ENCODE measurements at regions not wholly inside any gene's neighbourhood (a gene's known extent, or its start where the extent isn't known, plus 50 kb on each side); places are given as distances from the start of the nearest gene placed in this dataset.

DNA sequence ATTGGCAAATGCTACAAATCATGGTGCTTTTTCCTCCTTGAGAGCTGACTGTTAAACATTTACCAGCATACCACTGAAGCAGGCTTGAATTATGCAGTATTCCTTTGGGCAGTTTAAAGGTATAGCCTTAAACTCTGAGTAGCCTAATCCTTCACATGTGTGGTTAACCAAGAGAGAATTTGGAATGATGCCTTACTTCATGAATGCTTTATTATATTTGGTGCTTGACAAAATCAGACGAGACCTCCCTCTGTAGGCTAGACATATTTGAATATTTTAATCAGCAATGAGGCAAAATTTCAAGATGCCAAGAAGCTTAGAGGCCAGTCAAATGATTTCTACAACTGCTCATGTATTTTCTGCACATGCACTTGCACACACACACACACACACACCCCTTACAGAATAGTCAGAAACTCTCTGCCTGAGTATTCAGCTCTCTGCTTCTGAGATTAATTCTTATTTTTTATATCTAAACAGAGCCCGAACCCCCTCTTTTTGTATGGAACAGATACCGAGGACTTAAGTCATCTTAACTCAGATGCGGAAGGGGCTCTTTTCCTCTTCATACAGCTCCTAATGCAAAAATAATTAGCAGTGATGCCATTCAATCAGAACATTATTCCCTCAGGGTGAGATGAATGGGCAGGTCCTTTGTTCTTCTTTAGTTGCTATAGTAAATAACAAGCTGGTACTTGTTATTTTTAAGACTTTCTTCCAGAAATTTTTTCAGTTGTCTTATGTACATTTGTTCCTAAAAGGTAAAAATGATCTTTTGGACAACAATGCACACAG is 195.5 kb upstream of the TMC3 start:
- no peak for DNase-seq

DNA sequence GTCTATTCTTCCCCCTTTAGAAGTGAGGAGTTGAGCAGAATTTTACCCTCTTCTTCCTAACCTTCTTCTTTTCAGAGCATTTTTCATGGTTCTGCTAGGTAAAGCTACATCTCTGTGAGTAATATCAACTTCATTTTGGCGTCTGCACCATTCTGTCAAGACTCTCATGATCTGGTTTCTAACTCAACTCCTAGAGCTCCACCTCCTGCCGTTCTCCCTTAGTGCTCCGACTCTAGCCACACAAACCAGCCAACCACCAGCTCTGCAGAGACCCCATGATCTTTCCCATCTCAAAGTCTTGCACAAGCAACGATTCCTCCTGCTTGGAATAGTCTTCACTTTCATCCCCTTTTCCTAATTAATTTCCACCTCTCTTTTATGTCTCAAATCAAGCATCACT is 193.9 kb upstream of the TMC3 start:
- no peak for DNase-seq

DNA sequence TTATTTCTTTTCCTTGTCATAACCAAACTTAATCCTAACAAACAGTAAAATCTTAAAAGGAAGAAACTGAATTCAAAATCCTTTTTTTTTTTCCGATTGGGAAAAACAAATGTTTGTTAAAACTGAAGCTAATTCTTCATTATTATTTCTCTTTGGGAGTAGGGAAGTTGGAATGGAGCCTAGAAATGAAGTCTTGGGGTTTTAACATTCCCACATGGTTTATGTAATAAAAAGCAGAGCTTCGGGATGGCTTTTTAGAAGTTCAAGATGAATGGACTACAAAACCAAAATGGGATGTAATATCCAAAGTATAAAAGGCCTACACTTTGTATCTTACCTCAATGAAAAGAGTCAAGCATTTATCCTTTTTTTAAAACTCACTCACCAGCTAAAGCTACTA is 189.0 kb upstream of the TMC3 start:
- DNase-seq: no peak

DNA sequence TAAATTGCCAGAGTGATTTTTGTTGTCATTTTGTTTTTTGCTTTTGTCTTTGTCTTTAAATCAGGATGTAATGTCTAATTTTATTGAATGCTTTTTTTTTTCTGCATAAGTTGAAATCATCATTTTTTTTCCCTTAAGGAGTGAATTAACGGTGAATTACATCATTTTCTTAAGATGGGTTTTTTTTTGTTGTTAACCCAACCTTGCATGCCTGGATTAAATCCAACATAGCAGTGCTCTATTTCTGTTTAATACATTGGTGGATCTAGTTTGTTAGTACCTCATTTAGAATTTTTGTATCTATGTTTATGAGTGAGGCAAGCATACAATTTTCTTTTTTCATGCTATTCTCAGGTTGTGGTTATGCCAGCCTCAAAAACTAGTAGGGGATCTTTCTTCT is 186.4 kb upstream of the TMC3 start:
- no peak for DNase-seq

DNA sequence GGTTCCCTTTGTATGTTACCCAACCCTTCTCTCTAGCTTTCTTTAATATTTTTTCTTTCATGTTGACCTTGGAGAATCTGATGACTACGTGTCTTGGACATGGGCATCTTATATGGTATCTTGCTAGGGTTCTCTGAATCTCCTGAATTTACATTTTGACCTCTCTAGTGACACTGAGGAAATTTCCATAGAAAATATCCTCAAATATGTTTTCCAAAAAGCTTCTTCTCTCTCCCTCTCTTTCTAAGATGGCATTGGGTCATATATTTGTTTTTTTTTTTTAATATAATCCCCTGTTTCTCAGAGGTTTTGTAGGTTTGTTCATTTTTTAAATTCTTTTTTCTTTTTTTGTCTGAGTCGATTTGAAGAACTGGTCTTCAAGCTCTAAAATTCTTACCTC is 184.0 kb upstream of the TMC3 start:
- no peak for DNase-seq

DNA sequence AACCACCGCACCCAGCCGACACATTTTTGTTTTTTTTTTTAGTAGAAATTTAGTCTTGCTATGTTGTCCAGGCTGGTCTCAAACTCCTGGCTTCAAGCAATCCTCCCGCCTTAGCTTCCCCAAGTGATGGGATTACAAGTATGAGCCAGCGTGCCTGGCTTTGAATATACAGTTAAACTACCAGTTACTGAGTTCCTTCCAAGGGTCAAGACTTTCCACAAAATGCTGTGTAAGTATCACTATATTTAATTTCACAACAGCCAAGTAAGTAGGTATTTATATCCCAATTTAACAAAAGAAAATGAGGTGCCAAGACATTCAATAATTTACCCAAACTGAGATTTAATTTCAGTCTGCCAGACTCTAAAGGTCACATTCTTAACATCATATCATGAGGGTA is 181.3 kb upstream of the TMC3 start:
- DNase-seq: no peak

DNA sequence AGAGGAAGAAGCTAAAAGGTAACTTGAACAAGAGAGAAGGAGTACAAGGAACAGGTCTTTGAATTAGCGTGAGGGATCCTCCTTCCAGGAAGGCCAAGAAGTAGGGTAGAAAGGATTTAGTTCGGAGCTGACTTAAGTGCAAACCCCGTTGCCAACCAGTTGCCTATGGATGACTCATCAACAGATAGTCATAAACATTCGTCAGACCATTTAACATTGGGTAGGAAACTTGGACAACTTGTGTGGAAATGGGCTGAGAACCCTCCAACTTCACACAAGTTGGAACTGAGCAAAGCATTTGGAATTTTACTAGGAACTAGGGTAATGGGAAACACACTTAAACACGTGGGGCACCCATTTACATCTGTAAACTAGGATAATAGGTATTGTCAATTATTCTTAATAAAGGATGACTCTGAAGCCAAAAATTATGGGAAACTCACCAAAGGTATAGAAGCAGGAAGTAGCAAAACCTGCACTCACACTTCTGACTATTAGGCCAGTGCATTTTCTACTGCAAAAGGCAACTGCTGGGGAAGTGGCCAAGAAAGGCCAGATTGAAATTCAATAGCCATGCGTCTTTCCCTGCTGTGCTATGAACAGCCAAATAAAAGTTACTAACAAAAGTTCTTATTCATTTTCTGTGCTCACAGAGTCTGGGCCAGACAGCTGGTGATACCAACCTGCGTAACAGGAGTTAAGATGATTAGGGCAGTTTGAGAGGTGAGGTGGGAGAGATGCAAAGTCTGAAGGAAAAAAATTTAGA is 174.5 kb upstream of the TMC3 start:
- DNase-seq: no peak

DNA sequence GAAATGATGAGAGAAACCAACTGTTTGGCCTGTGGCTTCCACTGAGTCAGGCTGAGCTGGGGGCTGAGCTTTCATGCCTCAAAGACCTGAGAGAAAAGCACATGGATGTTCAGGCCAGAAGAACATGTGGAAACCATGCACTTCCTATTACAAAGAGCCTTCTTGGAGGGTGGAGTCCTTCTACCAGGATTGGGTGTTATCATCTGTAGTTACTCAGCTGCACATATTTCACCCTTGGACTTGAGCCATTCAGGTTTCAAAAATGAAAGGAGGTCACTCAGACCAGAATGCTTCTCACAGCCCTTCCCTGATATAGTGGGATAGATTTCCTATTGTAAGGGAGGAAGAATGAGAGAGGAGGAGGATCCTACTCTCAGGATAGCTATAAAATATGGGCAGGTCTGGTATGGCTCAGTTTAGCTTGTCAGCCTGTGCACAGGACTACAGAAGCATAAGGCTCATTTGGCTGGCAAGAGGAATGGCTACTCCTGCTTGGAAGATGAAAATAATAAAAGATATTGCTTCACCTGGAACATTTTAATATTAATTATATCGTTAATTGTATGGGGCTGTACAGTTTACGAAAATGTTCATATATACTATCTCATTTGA is 173.6 kb upstream of the TMC3 start:
- no peak for DNase-seq

DNA sequence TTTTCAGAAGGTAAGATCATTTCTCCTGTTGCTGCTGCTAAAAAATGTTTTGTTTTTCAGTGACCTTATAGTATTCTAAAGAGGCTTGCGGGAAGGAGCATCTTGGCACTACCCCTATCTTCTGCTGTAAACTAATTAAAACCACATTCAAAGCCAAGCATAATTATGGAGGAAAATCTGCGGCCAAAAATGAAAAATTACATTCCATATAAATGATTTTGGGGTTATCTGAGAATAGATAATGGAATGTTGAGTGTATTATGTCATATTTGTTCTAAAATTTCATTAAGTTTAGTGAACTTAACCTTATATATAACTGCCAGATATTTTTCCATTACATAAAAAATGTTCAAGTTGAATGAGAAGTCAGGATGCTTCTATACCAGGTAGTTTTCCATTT is 170.4 kb upstream of the TMC3 start:
- DNase-seq: no peak

DNA sequence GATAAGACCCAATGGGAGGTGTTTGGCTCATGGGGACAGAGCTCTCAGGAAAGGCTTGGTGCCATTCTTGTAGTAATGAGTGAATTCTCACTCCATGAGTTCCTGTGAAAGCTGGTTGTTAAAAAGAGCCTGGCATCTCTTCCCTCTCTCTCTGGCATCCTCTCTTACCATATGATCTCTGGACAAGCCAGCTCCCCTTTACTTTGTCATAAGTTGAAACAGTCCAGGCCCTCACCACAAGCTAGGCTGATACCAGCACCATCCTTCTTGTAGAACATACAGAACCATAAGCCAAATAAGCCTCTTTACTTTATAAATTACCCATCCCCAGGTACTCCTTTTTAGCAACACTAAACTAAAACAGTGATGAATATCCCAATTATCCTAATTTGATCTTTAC is 166.9 kb upstream of the TMC3 start:
- no peak for DNase-seq

DNA sequence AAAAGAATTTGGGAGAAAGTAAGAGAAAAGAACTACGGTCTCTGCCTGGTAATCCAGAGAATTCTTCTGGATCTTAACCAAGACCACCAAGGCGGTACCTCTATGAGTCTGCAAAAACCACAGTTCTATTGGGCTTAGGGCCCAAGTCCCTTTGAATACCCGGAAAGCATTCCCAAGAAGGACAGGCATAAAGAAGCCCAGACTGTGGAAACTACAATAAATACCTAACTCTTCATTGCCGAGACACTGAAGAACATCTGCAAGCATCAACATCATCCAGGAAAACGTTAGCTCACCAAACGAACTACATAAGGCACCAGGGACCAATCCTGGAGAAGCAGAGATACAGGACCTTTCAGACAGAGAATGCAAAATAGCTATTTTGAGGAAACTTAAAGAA is 162.3 kb upstream of the TMC3 start:
- no peak for DNase-seq

DNA sequence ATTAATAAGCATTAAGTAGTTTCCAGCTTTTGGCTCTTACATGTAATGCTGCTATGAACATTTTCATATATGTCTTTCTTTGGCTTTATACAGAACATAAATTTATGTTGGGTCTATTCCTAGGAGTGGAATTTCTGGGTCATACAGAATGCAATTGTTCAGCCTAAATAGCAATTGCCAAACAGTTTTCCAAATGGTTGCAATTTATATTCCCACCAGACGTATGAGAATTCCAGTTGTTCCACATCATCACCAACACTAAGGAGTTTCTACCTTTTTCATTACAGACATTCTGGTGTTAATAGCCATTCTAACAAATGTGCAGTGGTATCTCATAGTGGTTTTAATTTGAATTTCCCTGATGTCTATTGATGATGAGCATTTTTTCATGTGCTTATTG is 160.1 kb upstream of the TMC3 start:
- DNase-seq: no peak

DNA sequence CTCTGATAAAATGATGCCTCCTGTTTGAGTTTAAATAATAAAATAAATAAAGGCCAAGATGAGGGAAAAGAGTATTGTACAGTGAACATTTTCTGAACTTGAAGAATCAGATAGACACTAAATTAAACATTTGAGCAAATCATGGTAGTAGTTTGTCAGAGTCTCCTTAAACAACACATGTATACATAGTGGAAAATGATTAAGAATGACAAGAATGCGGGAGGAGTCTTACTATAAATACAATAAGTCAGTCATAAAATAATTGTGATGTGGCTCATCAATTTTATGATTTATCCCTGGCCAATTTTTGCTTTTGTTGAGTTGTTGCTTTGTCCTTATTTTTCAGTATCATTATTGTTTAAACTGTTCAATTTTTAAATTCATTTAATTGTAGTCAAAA is 158.0 kb upstream of the TMC3 start:
- no peak for DNase-seq

DNA sequence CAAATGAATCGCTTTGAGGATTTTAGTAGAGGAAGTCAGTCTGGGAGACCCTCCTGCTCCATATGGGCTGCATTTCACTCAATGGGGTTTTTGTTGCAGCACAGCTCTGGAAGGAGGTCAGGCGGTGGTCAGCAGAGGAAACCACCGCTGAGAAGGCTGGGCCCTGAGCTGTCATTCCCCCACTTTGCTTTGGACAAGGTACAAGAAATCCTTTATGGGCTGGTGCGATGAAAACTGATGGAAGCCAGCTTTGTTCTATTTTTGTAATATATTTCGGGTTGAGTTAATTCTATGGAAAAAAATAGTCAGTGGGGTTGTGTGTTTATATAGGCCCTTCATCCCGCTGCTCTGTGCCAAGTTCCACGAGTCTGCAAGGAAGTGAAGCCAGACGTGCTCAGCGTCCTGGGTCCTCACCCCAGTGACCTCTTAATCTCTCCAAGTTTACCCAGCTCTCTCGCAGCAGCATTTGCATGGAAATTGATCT is 157.1 kb upstream of the TMC3 start:
- DNase-seq: no peak

DNA sequence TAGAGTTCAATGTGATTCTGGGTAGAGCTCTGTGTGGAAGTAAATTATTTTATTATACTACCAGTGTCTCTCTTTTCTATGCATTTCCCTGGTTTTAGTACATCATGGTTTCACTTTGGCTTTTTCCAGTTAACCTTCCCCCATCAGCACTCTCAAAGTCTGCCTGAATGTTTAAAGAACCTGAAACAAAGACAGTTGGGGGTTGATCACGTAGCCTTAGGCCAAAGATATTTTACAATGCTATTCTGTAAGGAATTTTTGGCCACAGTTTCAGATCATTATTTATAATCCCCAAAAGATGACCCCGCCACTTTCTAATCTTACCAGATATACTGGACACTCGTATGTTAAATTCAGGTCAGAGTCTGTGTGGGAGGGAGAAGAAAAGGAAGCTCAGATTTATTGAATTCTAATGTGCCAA is 156.3 kb upstream of the TMC3 start:
- no peak for DNase-seq

DNA sequence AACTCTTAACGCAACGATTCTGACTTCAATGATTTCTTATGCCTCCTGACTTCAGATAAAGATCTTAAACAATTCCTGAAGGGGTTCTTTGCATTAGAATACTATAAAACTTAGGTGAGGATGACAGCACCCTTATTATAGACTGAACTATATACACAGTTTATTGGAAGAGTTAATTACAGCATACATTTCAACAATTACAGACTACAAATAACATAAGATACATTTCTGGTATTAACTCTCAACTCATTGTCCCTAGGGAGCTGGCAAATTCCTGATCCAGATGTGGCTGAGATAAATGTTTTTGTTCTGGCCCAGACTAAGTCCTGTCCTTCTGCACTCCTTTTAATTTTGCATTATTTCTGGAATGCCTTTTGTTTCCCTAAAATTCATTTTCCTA is 155.5 kb upstream of the TMC3 start:
- DNase-seq: no peak

DNA sequence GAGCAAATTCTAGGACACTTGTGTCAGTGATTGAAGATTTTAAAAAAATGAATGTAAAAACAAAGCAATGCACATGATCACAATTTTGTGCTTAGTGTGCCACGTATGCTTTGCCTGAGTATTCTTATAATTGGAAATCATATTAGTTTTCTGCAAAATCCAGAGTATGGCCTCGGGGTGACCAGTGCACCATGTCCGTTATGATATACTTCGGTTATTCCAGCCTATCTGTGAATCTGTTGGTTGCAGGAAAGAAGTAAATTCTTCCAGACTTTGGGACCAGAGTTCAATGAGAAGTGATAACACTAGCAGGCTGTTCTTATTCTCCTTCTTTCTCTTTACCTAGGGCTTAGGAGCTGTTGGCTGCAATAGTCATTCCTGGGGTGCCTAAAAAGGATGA is 152.0 kb upstream of the TMC3 start:
- no peak for DNase-seq

DNA sequence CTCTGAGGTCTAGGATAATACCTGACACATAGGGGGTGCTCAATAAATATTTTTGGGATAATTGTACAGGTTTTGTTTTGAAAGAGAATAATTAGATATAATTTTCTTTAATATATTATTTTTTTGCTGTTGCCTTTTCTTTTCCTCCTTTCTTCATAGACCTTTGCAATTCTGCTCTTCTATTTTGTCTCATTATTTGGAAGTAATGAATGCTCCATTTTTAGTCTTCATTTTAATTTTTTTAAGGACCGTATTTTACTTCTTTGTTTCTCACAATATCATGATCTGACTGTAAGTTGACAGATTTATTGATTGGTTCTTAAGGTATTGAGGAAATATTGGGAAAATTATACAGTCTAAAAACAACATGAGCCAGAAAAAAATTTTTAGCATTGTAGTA is 150.5 kb upstream of the TMC3 start:
- no peak for DNase-seq

DNA sequence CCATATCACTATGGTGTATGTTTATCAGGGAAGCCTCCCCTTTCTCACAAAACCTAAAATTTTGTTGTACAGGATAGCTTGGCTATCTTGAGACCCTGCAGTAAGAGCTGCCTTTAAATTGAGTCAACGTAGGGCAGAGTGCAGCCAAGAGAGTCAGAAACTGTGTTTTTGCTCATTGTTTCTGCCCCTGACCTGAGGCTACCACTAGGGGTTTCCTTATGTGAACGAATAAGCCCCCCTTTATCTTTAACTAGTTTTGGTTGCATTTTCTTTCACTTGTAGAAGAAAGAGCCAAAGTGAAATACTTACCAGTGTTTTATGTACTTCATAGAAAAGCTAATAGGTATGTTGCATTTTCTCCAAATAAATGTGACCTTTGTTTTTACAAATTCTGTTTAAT is 149.9 kb upstream of the TMC3 start:
- no peak for DNase-seq

DNA sequence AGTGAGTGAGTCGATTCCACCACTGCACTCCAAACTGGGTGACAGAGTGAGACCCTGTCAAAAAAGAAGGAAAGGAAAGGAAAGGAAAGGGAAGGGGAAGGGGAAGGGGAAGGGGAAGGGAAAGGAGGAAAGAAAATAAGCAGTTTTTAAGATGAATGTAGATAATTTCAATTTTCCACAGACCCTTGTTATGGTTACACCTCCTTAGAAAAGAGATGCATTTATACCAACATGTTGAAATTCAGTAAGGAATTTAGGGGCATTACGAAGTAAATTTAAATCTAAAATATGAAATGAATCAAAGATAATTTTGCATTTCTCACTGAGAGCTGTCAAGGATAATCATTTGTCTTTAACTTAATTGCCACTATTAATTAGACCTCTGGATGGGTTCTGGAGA is 146.5 kb upstream of the TMC3 start:
- no peak for DNase-seq

DNA sequence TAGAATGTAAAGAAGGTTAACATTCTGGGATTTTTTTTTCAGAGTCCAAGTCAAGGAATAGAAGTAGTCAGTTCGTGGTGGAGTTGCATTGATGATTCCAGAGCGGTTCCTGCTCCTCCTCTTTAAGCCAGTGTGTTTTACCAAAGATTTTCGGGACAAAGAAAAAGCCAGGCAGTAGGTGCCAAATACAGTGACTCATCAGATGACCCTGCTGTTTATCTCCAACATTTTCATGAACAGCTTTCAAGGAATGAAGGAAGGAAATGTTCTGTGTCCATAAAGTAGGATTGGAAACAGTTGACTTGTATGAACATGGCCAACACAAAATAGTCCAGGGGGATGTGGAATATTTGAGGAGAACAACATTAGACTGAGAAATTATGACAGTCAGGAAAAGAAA is 142.4 kb upstream of the TMC3 start:
- DNase-seq: no peak

DNA sequence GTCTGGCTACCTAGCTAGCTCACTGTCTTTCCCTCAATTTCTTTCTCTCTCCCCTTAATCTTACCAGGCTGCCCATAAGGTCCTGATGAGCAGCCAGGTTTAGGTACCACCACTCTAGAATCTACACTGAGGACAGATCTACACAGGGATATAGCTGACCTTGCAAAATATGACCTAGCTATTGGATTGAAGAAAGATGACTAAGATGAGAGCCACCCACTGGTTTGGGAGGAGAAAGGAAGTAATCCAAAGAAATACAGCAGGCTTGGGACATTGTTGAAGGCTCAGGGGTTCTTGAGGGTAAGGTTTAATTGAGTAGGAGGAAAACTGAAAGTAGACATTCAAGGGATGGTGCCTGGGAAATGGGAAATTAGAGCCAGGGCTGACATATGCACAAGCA is 142.0 kb upstream of the TMC3 start:
- DNase-seq: no peak

DNA sequence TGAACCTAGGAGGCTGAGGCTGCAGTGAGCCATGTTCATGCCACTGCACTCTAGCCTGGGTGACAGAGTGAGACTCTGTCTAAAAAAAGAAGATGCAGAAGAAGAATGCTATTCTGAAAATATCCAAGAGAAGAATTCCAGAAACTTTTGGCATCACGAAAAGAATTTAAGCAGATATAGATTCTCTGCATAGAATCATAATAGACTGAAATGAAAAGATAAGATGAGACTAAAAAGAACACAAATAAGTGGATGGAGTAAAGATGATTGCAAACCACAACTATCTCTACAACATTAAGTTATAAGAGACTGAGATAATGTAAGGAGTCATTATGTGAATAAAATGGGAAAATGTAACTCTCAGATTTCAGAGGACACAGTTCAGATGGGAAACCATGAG is 140.7 kb upstream of the TMC3 start:
- no peak for DNase-seq

DNA sequence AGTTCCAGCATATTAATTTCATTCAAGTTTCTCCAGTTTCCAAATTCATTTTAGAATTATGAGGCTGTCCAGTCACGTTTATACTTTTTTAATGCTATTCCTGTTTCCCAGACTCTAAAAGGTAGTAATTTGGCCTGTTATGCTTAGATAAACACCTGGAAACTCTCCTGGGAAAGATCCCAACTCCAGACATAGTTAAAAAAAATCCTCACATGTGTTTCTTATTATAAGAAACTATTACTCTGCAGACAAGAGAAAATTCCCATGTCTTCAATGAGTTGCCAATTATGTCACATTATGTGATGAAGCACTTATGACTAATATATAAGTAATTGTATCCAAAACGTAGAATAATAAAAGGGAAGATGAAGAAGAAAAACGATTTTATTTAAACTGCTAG is 137.1 kb upstream of the TMC3 start:
- no peak for DNase-seq
